ENCODE measurements at regions not wholly inside any gene's neighbourhood (a gene's known extent, or its start where the extent isn't known, plus 50 kb on each side); places are given as distances from the start of the nearest gene placed in this dataset.

GRCh38 chr7:128164955-128165670, 76.0 kb upstream of the LEP start:
- H3K4me3 ChIP-seq (ENCODE audit: low read depth in 1 of 3, low read length in 3 of 3) = no peak overlapping the region
- peaks cover 0 to 6% (median 0%) of the 10 kb centered on the region in 3 donors for H3K4me1 ChIP-seq (ENCODE audit: control insufficient read depth in 3 of 3, insufficient read depth in 2 of 3, low read depth in 1 of 3, low read length in 2 of 3)
- H3K36me3 ChIP-seq (ENCODE audit: control insufficient read depth in 3 of 3, insufficient read depth in 2 of 3, low read depth in 1 of 3, low read length in 3 of 3) = no peaks in the 10 kb centered on the region
- H3K9me3 ChIP-seq (ENCODE audit: control insufficient read depth in 2 of 2, insufficient read depth in 1 of 2, low read depth in 1 of 2, low read length in 1 of 2) = peaks cover 0 to 2% of the 10 kb centered on the region in 2 donors
- 78 to 85% (median 82%) methylated on average over 6 of the region's 6 CpGs for WGBS, 3 donors
- H3K27ac ChIP-seq (ENCODE audit: low read depth in 1 of 3, low read length in 2 of 3) = no peak overlapping the region
- DNase-seq (no peak), FAIRE-seq (no peak)
- peaks cover 14 to 87% (median 47%) of the 10 kb centered on the region in 3 donors for H3K27me3 ChIP-seq (ENCODE audit: control insufficient read depth in 3 of 3, insufficient read depth in 3 of 3, low read length in 3 of 3)

- Histone ChIP-seq H3K4me3 (ENCODE audit: low read depth in 1 of 3, low read length in 3 of 3) (no peak overlapping the region), H3K27me3 (ENCODE audit: control insufficient read depth in 3 of 3, insufficient read depth in 3 of 3, low read length in 3 of 3) (peaks cover 14 to 88% (median 50%) of the 10 kb centered on the region in 3 donors), H3K27ac (ENCODE audit: low read depth in 1 of 3, low read length in 2 of 3) (no peak overlapping the region), H3K36me3 (ENCODE audit: control insufficient read depth in 3 of 3, insufficient read depth in 2 of 3, low read depth in 1 of 3, low read length in 3 of 3) (no peaks in the 10 kb centered on the region), H3K9me3 (ENCODE audit: control insufficient read depth in 2 of 2, insufficient read depth in 1 of 2, low read depth in 1 of 2, low read length in 1 of 2) (peaks cover 0 to 2% of the 10 kb centered on the region in 2 donors), H3K4me1 (ENCODE audit: control insufficient read depth in 3 of 3, insufficient read depth in 2 of 3, low read depth in 1 of 3, low read length in 2 of 3) (peaks cover 0 to 6% (median 0%) of the 10 kb centered on the region in 3 donors)
- FAIRE-seq (no peak), DNase-seq (no peak)
- 19 to 25% (median 22%) methylated on average over 14 of the region's 14 CpGs for WGBS, 3 donors
Observed at GRCh38 chr7:128165927-128166420, 75.1 kb upstream of the LEP start.

- WGBS, 3 donors = 1 to 2% (median 1%) methylated on average over 31 to 44 of the region's 44 CpGs
- DNase-seq (peak in 1 of 2 donors; percentile 25), FAIRE-seq (no peak)
- Histone ChIP-seq H3K4me3 (ENCODE audit: low read depth in 1 of 3, low read length in 3 of 3) (peak overlapping the region in 1 of 3 donors; percentile 42), H3K36me3 (ENCODE audit: control insufficient read depth in 3 of 3, insufficient read depth in 2 of 3, low read depth in 1 of 3, low read length in 3 of 3) (no peaks in the 10 kb centered on the region), H3K9me3 (ENCODE audit: control insufficient read depth in 2 of 2, insufficient read depth in 1 of 2, low read depth in 1 of 2, low read length in 1 of 2) (peaks cover 0 to 2% of the 10 kb centered on the region in 2 donors), H3K27ac (ENCODE audit: low read depth in 1 of 3, low read length in 2 of 3) (no peak overlapping the region), H3K27me3 (ENCODE audit: control insufficient read depth in 3 of 3, insufficient read depth in 3 of 3, low read length in 3 of 3) (peaks cover 14 to 91% (median 48%) of the 10 kb centered on the region in 3 donors), H3K4me1 (ENCODE audit: control insufficient read depth in 3 of 3, insufficient read depth in 2 of 3, low read depth in 1 of 3, low read length in 2 of 3) (peaks cover 0 to 6% (median 0%) of the 10 kb centered on the region in 3 donors)
Observed at GRCh38 chr7:128166603-128167041, 74.5 kb upstream of the LEP start.

GRCh38 chr7:128167042-128167701, 73.9 kb upstream of the LEP start:
- WGBS, 3 donors = 0 to 1% (median 1%) methylated on average over 49 to 59 of the region's 59 CpGs

GRCh38 chr7:128167791-128168666, 73.0 kb upstream of the LEP start:
- peak in 1 of 2 donors; percentile 24 for DNase-seq
- no peaks in the 10 kb centered on the region for H3K36me3 ChIP-seq (ENCODE audit: control insufficient read depth in 3 of 3, insufficient read depth in 2 of 3, low read depth in 1 of 3, low read length in 3 of 3)
- no peaks in the 10 kb centered on the region for H3K9me3 ChIP-seq (ENCODE audit: control insufficient read depth in 2 of 2, insufficient read depth in 1 of 2, low read depth in 1 of 2, low read length in 1 of 2)
- WGBS, 3 donors = 5 to 14% (median 10%) methylated on average over 43 to 59 of the region's 59 CpGs
- no peak for FAIRE-seq
- H3K27ac ChIP-seq (ENCODE audit: low read depth in 1 of 3, low read length in 2 of 3) = no peak overlapping the region
- H3K27me3 ChIP-seq (ENCODE audit: control insufficient read depth in 3 of 3, insufficient read depth in 3 of 3, low read length in 3 of 3) = peaks cover 14 to 88% (median 48%) of the 10 kb centered on the region in 3 donors
- H3K4me3 ChIP-seq (ENCODE audit: low read depth in 1 of 3, low read length in 3 of 3) = peak overlapping the region in 2 of 3 donors; percentile 19 to 42
- H3K4me1 ChIP-seq (ENCODE audit: control insufficient read depth in 3 of 3, insufficient read depth in 2 of 3, low read depth in 1 of 3, low read length in 2 of 3) = peaks cover 0 to 6% (median 0%) of the 10 kb centered on the region in 3 donors

More at GRCh38 chr7:128167042-128167701, 73.9 kb upstream of the LEP start:
- H3K36me3 ChIP-seq (ENCODE audit: control insufficient read depth in 3 of 3, insufficient read depth in 2 of 3, low read depth in 1 of 3, low read length in 3 of 3) = no peaks in the 10 kb centered on the region
- peaks cover 0 to 2% of the 10 kb centered on the region in 2 donors for H3K9me3 ChIP-seq (ENCODE audit: control insufficient read depth in 2 of 2, insufficient read depth in 1 of 2, low read depth in 1 of 2, low read length in 1 of 2)
- H3K4me1 ChIP-seq (ENCODE audit: control insufficient read depth in 3 of 3, insufficient read depth in 2 of 3, low read depth in 1 of 3, low read length in 2 of 3) = peaks cover 0 to 6% (median 0%) of the 10 kb centered on the region in 3 donors
- DNase-seq (peak; percentile 8 to 62), FAIRE-seq (no peak)
- H3K4me3 ChIP-seq (ENCODE audit: low read depth in 1 of 3, low read length in 3 of 3) = peak overlapping the region in 2 of 3 donors; percentile 25 to 42
- H3K27ac ChIP-seq (ENCODE audit: low read depth in 1 of 3, low read length in 2 of 3) = no peak overlapping the region
- H3K27me3 ChIP-seq (ENCODE audit: control insufficient read depth in 3 of 3, insufficient read depth in 3 of 3, low read length in 3 of 3) = peaks cover 14 to 93% (median 49%) of the 10 kb centered on the region in 3 donors

GRCh38 chr7:128168667-128169210, 72.3 kb upstream of the LEP start:
- no peak overlapping the region for H3K4me3 ChIP-seq (ENCODE audit: low read depth in 1 of 3, low read length in 3 of 3)
- peaks cover 0 to 6% (median 0%) of the 10 kb centered on the region in 3 donors for H3K4me1 ChIP-seq (ENCODE audit: control insufficient read depth in 3 of 3, insufficient read depth in 2 of 3, low read depth in 1 of 3, low read length in 2 of 3)
- H3K9me3 ChIP-seq (ENCODE audit: control insufficient read depth in 2 of 2, insufficient read depth in 1 of 2, low read depth in 1 of 2, low read length in 1 of 2) = no peaks in the 10 kb centered on the region
- peaks cover 14 to 88% (median 47%) of the 10 kb centered on the region in 3 donors for H3K27me3 ChIP-seq (ENCODE audit: control insufficient read depth in 3 of 3, insufficient read depth in 3 of 3, low read length in 3 of 3)
- 4 to 10% (median 9%) methylated on average over 14 to 16 of the region's 16 CpGs for WGBS, 3 donors
- H3K36me3 ChIP-seq (ENCODE audit: control insufficient read depth in 3 of 3, insufficient read depth in 2 of 3, low read depth in 1 of 3, low read length in 3 of 3) = no peaks in the 10 kb centered on the region
- DNase-seq = peak in 1 of 2 donors; percentile 73
- no peak overlapping the region for H3K27ac ChIP-seq (ENCODE audit: low read depth in 1 of 3, low read length in 2 of 3)
- FAIRE-seq = no peak

GRCh38 chr7:128170461-128170860, 70.6 kb upstream of the LEP start:
- no peak for FAIRE-seq

More at GRCh38 chr7:128170461-128170860, 70.6 kb upstream of the LEP start:
- H3K36me3 ChIP-seq (ENCODE audit: control insufficient read depth in 3 of 3, insufficient read depth in 2 of 3, low read depth in 1 of 3, low read length in 3 of 3) = no peaks in the 10 kb centered on the region
- H3K27me3 ChIP-seq (ENCODE audit: control insufficient read depth in 3 of 3, insufficient read depth in 3 of 3, low read length in 3 of 3) = peaks cover 6 to 81% (median 37%) of the 10 kb centered on the region in 3 donors
- peaks cover 0 to 6% (median 0%) of the 10 kb centered on the region in 3 donors for H3K4me1 ChIP-seq (ENCODE audit: control insufficient read depth in 3 of 3, insufficient read depth in 2 of 3, low read depth in 1 of 3, low read length in 2 of 3)
- H3K4me3 ChIP-seq (ENCODE audit: low read depth in 1 of 3, low read length in 3 of 3) = no peak overlapping the region
- DNase-seq = no peak
- no peak overlapping the region for H3K27ac ChIP-seq (ENCODE audit: low read depth in 1 of 3, low read length in 2 of 3)
- WGBS, 3 donors = 40 to 64% (median 60%) methylated on average over 1 of the region's 1 CpG
- H3K9me3 ChIP-seq (ENCODE audit: control insufficient read depth in 2 of 2, insufficient read depth in 1 of 2, low read depth in 1 of 2, low read length in 1 of 2) = no peaks in the 10 kb centered on the region
